ENCODE measurements at regions not wholly inside any gene's neighbourhood (a gene's known extent, or its start where the extent isn't known, plus 50 kb on each side); places are given as distances from the start of the nearest gene placed in this dataset.

DNA sequence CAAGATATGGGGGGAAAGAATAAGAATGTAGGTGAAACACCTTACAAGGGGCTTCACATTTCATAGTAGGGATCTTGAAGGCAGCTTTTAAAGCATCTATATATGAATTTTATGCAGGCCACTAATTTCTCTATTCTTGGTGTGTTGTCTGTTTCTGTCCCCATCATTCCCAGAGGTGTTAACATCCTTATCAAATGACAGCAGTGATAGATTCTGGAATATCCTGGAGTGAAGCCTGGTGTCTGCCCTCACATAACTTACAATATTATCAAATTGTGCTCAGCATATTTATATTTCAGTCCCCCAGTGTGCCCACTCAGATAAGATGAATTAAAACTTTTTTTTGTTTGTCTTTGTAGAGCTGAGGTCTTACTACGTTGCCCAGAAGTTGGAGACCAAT lies 486.2 kb downstream of the EPHA4 start:
- H3K4me1 ChIP-seq (ENCODE audit: insufficient read depth, low read length, poor library complexity, severe bottlenecking), result no peaks in the 10 kb centered on the region
- no peaks in the 10 kb centered on the region for H3K36me3 ChIP-seq (ENCODE audit: insufficient read depth, low read length)
- H3K9ac ChIP-seq (ENCODE audit: low read depth, low read length, poor library complexity, severe bottlenecking), result no peak overlapping the region
- no peak overlapping the region for H2AFZ ChIP-seq (ENCODE audit: low read length)
- TF ChIP-seq, protein P1, sequence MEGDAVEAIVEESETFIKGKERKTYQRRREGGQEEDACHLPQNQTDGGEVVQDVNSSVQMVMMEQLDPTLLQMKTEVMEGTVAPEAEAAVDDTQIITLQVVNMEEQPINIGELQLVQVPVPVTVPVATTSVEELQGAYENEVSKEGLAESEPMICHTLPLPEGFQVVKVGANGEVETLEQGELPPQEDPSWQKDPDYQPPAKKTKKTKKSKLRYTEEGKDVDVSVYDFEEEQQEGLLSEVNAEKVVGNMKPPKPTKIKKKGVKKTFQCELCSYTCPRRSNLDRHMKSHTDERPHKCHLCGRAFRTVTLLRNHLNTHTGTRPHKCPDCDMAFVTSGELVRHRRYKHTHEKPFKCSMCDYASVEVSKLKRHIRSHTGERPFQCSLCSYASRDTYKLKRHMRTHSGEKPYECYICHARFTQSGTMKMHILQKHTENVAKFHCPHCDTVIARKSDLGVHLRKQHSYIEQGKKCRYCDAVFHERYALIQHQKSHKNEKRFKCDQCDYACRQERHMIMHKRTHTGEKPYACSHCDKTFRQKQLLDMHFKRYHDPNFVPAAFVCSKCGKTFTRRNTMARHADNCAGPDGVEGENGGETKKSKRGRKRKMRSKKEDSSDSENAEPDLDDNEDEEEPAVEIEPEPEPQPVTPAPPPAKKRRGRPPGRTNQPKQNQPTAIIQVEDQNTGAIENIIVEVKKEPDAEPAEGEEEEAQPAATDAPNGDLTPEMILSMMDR (conservative IDR thresholded peaks at IDR 0.05; ENCODE audit: low read length), result no peak
- TF ChIP-seq EZH2phosphoT487 (IDR thresholded peaks at IDR 0.05; ENCODE audit: borderline replicate concordance), result no peak
- no peaks in the 10 kb centered on the region for H3K27me3 ChIP-seq (ENCODE audit: insufficient read depth, low read length, poor library complexity, severe bottlenecking)
- H3K4me3 ChIP-seq (ENCODE audit: low read length, poor library complexity, severe bottlenecking), result no peak overlapping the region
- no peaks in the 10 kb centered on the region for H3K9me2 ChIP-seq (replicated peaks; ENCODE audit: low read depth, low read length)
- no peak overlapping the region for H3K4me2 ChIP-seq (ENCODE audit: low read depth, low read length, poor library complexity, severe bottlenecking)
- no peaks in the 10 kb centered on the region for H4K20me1 ChIP-seq (ENCODE audit: insufficient read depth, low read length, poor library complexity, severe bottlenecking)
- H3K9me3 ChIP-seq (ENCODE audit: insufficient read depth, low read depth, low read length), result no peaks in the 10 kb centered on the region
- H3F3A ChIP-seq (ENCODE audit: low read depth), result no peaks in the 10 kb centered on the region
- no peaks in the 10 kb centered on the region for H3K79me2 ChIP-seq (ENCODE audit: insufficient read depth, low read length)

DNA sequence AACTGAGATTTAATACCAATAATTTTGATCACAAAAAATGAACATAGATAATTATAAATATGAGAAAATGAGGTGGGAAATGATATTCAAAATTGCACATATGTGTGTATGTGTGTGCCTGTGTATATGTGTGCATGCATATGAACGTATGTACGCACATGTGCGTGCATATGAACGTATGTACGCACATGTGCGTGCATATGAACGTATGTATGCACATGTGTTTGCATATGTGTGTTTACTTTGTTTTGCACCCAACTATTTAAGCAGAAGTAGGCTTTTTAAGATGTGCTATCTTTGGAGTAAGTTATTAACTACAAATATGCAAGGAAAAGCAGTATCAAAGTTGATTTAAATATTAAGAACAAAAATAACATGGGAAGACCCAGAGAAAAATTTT lies 484.3 kb downstream of the EPHA4 start:
- TF ChIP-seq, protein P1 (conservative IDR thresholded peaks at IDR 0.05; ENCODE audit: low read length), result no peak
- no peak for TF ChIP-seq EZH2phosphoT487 (IDR thresholded peaks at IDR 0.05; ENCODE audit: borderline replicate concordance)
- no peaks in the 10 kb centered on the region for H4K20me1 ChIP-seq (ENCODE audit: insufficient read depth, low read length, poor library complexity, severe bottlenecking)
- H3K9me3 ChIP-seq (ENCODE audit: insufficient read depth, low read depth, low read length), result no peaks in the 10 kb centered on the region
- H3K4me2 ChIP-seq (ENCODE audit: low read depth, low read length, poor library complexity, severe bottlenecking), result no peak overlapping the region
- H3K4me1 ChIP-seq (ENCODE audit: insufficient read depth, low read length, poor library complexity, severe bottlenecking), result no peaks in the 10 kb centered on the region
- H3K79me2 ChIP-seq (ENCODE audit: insufficient read depth, low read length), result no peaks in the 10 kb centered on the region
- H3K4me3 ChIP-seq (ENCODE audit: low read length, poor library complexity, severe bottlenecking), result no peak overlapping the region
- no peaks in the 10 kb centered on the region for H3K36me3 ChIP-seq (ENCODE audit: insufficient read depth, low read length)
- H3K27me3 ChIP-seq (ENCODE audit: insufficient read depth, low read length, poor library complexity, severe bottlenecking), result no peaks in the 10 kb centered on the region
- H3K9me2 ChIP-seq (replicated peaks; ENCODE audit: low read depth, low read length), result no peaks in the 10 kb centered on the region
- no peaks in the 10 kb centered on the region for H3F3A ChIP-seq (ENCODE audit: low read depth)
- H2AFZ ChIP-seq (ENCODE audit: low read length), result no peak overlapping the region
- no peak overlapping the region for H3K9ac ChIP-seq (ENCODE audit: low read depth, low read length, poor library complexity, severe bottlenecking)

- Histone ChIP-seq H3F3A (ENCODE audit: low read depth) (no peaks in the 10 kb centered on the region), H3K4me2 (ENCODE audit: low read depth, low read length, poor library complexity, severe bottlenecking) (no peak overlapping the region), H3K9me2 (replicated peaks; ENCODE audit: low read depth, low read length) (no peaks in the 10 kb centered on the region), H3K9me3 (ENCODE audit: insufficient read depth, low read depth, low read length) (no peaks in the 10 kb centered on the region), H3K36me3 (ENCODE audit: insufficient read depth, low read length) (no peaks in the 10 kb centered on the region), H4K20me1 (ENCODE audit: insufficient read depth, low read length, poor library complexity, severe bottlenecking) (no peaks in the 10 kb centered on the region), H3K9ac (ENCODE audit: low read depth, low read length, poor library complexity, severe bottlenecking) (no peak overlapping the region), H3K4me1 (ENCODE audit: insufficient read depth, low read length, poor library complexity, severe bottlenecking) (no peaks in the 10 kb centered on the region), H3K79me2 (ENCODE audit: insufficient read depth, low read length) (no peaks in the 10 kb centered on the region), H3K4me3 (ENCODE audit: low read length, poor library complexity, severe bottlenecking) (no peak overlapping the region), H2AFZ (ENCODE audit: low read length) (no peak overlapping the region), H3K27me3 (ENCODE audit: insufficient read depth, low read length, poor library complexity, severe bottlenecking) (no peaks in the 10 kb centered on the region)
- TF ChIP-seq, protein P1 (conservative IDR thresholded peaks at IDR 0.05; ENCODE audit: low read length), result no peak
- TF ChIP-seq EZH2phosphoT487 (IDR thresholded peaks at IDR 0.05; ENCODE audit: borderline replicate concordance), result no peak
Observed at GRCh38 chr2:221088506-221088905, 483.6 kb downstream of the EPHA4 start.

Data from Loucy (cell line).